ENCODE measurements at regions not wholly inside any gene's neighbourhood (a gene's known extent, or its start where the extent isn't known, plus 50 kb on each side); places are given as distances from the start of the nearest gene placed in this dataset.
A peak's percentile ranks its signal among the peaks of the same experiment; 100 is the strongest.

DNA sequence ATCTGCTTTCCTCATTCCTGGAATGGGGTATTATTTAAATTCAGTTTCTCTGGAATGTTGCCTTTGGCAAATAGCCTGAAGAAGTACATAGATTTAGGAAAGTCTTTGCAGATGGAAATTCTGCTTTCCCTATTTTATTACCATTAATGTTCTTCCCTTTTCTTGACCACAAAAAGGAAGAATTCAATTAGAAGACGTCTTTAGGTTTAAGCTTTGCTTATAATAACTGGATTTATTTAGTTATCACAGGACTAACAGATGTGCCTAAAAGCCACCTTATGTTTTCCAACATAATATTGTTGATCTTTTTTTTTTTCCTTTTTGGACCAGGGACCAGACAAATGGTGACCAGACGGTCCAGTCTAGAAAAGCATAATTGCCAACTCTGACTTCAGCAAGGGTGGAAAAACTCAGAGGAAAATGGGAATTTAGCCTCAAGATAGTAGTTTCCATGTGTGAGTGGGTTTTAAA lies 210.1 kb upstream of the SPRY2 start:
- no peak overlapping the region for H3K27ac ChIP-seq (ENCODE audit: low read length in 2 of 2)
- H3K4me1 Mint-ChIP-seq = peaks cover 13% of the 10 kb centered on the region
- CTCF ChIA-PET = no interaction called here
- intact Hi-C loops (cut with micrococcal nuclease) = loop anchor here (10.0 kb wide), 1 partner anchor 156 kb away; no protein-coding TSS in a partner anchor
- H3K9ac ChIP-seq (ENCODE audit: low read length) = no peak overlapping the region
- H3K4me1 ChIP-seq (ENCODE audit: control insufficient read depth in 2 of 2, insufficient read depth in 2 of 2, low read length in 2 of 2) = peaks cover 0 to 14% of the 10 kb centered on the region in 2 donors
- DNase-seq = no peak
- no peak overlapping the region for H3K27ac Mint-ChIP-seq
- no peaks in the 10 kb centered on the region for H4K20me1 ChIP-seq (ENCODE audit: control insufficient read depth, insufficient read depth, low read length, poor library complexity, severe bottlenecking)
- no peaks in the 10 kb centered on the region for H3K9me3 Mint-ChIP-seq (ENCODE audit: insufficient read depth)
- H3K4me2 ChIP-seq (replicated peaks; ENCODE audit: low read depth, low read length, poor library complexity, severe bottlenecking) = peak overlapping the region; percentile 54
- no peaks in the 10 kb centered on the region for H3K36me3 ChIP-seq (replicated peaks in 1 of 2; ENCODE audit: control extremely low read depth in 1 of 2, control insufficient read depth in 1 of 2, extremely low read depth in 1 of 2, insufficient read depth in 2 of 2, low read length in 1 of 2)
- POLR2A ChIA-PET = no interaction called here
- H3K4me3 ChIP-seq (ENCODE audit: control extremely low read depth in 1 of 5, extremely low read depth in 1 of 5, insufficient read depth in 1 of 5, low read depth in 2 of 5, low read length in 4 of 5) = no peak overlapping the region
- TF ChIP-seq, protein P1, sequence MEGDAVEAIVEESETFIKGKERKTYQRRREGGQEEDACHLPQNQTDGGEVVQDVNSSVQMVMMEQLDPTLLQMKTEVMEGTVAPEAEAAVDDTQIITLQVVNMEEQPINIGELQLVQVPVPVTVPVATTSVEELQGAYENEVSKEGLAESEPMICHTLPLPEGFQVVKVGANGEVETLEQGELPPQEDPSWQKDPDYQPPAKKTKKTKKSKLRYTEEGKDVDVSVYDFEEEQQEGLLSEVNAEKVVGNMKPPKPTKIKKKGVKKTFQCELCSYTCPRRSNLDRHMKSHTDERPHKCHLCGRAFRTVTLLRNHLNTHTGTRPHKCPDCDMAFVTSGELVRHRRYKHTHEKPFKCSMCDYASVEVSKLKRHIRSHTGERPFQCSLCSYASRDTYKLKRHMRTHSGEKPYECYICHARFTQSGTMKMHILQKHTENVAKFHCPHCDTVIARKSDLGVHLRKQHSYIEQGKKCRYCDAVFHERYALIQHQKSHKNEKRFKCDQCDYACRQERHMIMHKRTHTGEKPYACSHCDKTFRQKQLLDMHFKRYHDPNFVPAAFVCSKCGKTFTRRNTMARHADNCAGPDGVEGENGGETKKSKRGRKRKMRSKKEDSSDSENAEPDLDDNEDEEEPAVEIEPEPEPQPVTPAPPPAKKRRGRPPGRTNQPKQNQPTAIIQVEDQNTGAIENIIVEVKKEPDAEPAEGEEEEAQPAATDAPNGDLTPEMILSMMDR (IDR thresholded peaks at IDR 0.05) = no peak
- TF ChIP-seq EZH2 (IDR thresholded peaks at IDR 0.05; ENCODE audit: borderline replicate concordance, insufficient read depth, low read depth, low read length, poor library complexity, severe bottlenecking) = no peak
- ATAC-seq (ENCODE audit: low read depth) = no peak
- no peak overlapping the region for H3K4me3 Mint-ChIP-seq
- no peaks in the 10 kb centered on the region for H3K27me3 Mint-ChIP-seq
- no peaks in the 10 kb centered on the region for H3K9me3 ChIP-seq (ENCODE audit: control extremely low read depth in 1 of 3, control insufficient read depth in 2 of 3, insufficient read depth in 1 of 3, low read length in 2 of 3)
- no CpG with 5 or more reads among the region's 2 CpGs for WGBS (ENCODE audit: insufficient coverage)
- peaks cover 0 to 6% (median 0%) of the 10 kb centered on the region in 4 experiments for H3K27me3 ChIP-seq (replicated peaks in 1 of 4; ENCODE audit: control extremely low read depth in 1 of 4, control insufficient read depth in 3 of 4, insufficient read depth in 4 of 4, low read length in 3 of 4)
- H2AFZ ChIP-seq (ENCODE audit: insufficient read depth, low read depth, low read length, poor library complexity, severe bottlenecking) = no peak overlapping the region
- H3K79me2 ChIP-seq (ENCODE audit: control insufficient read depth, insufficient read depth, low read length) = no peaks in the 10 kb centered on the region

DNA sequence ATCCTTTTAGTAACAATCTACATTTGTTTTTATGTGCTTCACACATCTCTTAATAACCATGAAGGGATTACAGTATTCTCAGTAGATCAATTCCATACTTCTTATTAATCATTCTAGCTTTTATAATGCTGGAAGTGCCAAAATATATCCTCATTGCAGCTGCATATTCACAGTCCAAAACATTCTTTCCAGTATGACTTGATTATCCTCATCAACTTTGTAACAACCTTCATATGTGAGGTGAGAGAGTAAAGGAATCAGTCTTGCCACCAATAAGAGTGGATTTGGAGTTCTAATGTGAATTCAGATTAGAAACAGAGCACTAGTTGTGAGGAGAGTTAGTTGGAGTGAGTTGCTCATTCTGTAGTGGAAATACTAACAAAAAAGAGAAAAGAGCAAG lies 208.0 kb upstream of the SPRY2 start:
- H3K9me3 Mint-ChIP-seq (ENCODE audit: insufficient read depth) = no peaks in the 10 kb centered on the region
- no peak overlapping the region for H2AFZ ChIP-seq (ENCODE audit: insufficient read depth, low read depth, low read length, poor library complexity, severe bottlenecking)
- TF ChIP-seq EZH2 (IDR thresholded peaks at IDR 0.05; ENCODE audit: borderline replicate concordance, insufficient read depth, low read depth, low read length, poor library complexity, severe bottlenecking) = no peak
- TF ChIP-seq, protein P1 (IDR thresholded peaks at IDR 0.05) = no peak
- no peak overlapping the region for H3K27ac ChIP-seq (ENCODE audit: low read length in 2 of 2)
- H3K27ac Mint-ChIP-seq = no peak overlapping the region
- H3K4me3 ChIP-seq (ENCODE audit: control extremely low read depth in 1 of 5, extremely low read depth in 1 of 5, insufficient read depth in 1 of 5, low read depth in 2 of 5, low read length in 4 of 5) = no peak overlapping the region
- H4K20me1 ChIP-seq (ENCODE audit: control insufficient read depth, insufficient read depth, low read length, poor library complexity, severe bottlenecking) = no peaks in the 10 kb centered on the region
- POLR2A ChIA-PET = no interaction called here
- peaks cover 0 to 14% of the 10 kb centered on the region in 2 donors for H3K4me1 ChIP-seq (ENCODE audit: control insufficient read depth in 2 of 2, insufficient read depth in 2 of 2, low read length in 2 of 2)
- no peak for ATAC-seq (ENCODE audit: low read depth)
- no peak overlapping the region for H3K4me2 ChIP-seq (replicated peaks; ENCODE audit: low read depth, low read length, poor library complexity, severe bottlenecking)
- no peak overlapping the region for H3K9ac ChIP-seq (ENCODE audit: low read length)
- H3K27me3 Mint-ChIP-seq = no peaks in the 10 kb centered on the region
- DNase-seq = no peak
- H3K9me3 ChIP-seq (ENCODE audit: control extremely low read depth in 1 of 3, control insufficient read depth in 2 of 3, insufficient read depth in 1 of 3, low read length in 2 of 3) = no peaks in the 10 kb centered on the region
- no peaks in the 10 kb centered on the region for H3K36me3 ChIP-seq (replicated peaks in 1 of 2; ENCODE audit: control extremely low read depth in 1 of 2, control insufficient read depth in 1 of 2, extremely low read depth in 1 of 2, insufficient read depth in 2 of 2, low read length in 1 of 2)
- intact Hi-C loops (cut with micrococcal nuclease) = no loop called here
- no peak overlapping the region for H3K4me3 Mint-ChIP-seq
- no peaks in the 10 kb centered on the region for H3K79me2 ChIP-seq (ENCODE audit: control insufficient read depth, insufficient read depth, low read length)
- H3K4me1 Mint-ChIP-seq = peaks cover 11% of the 10 kb centered on the region
- peaks cover 0 to 6% (median 0%) of the 10 kb centered on the region in 4 experiments for H3K27me3 ChIP-seq (replicated peaks in 1 of 4; ENCODE audit: control extremely low read depth in 1 of 4, control insufficient read depth in 3 of 4, insufficient read depth in 4 of 4, low read length in 3 of 4)
- CTCF ChIA-PET = no interaction called here
